HL-60 (cell line): ENCODE measurements at regions not wholly inside any gene's neighbourhood (a gene's known extent, or its start where the extent isn't known, plus 50 kb on each side); places are given as distances from the start of the nearest gene placed in this dataset.

Experiments used
- DNase-seq, 2 experiments: peaks; one replicate each; pipeline ENCODE4 v3.0.0-alpha.2; 2010 to 2020; ENCODE audit warnings: low read depth in 1 of 2, low spot score in 1 of 2
- H3K27ac ChIP-seq: fragments of 250-450 bp; sonication (Bioruptor Pico); replicated peaks from 2 replicates; pipeline ENCODE4 v1.5.1; 2020; ENCODE audit warnings: mild to moderate bottlenecking, moderate library complexity
- H3K27me3 ChIP-seq: fragments of 250-450 bp; sonication (Bioruptor Pico); 2 replicates; pipeline ENCODE4 v1.5.1; 2021; ENCODE audit warnings: mild to moderate bottlenecking, moderate library complexity; ENCODE audit not compliant: insufficient read depth, poor library complexity, severe bottlenecking
- H3K4me3 ChIP-seq: replicated peaks from 2 replicates; pipeline ENCODE4 v1.5.1; 2011; ENCODE audit warnings: mild to moderate bottlenecking, control low read depth, low read length; ENCODE audit not compliant: insufficient read depth
- CTCF ChIP-seq: IDR thresholded peaks from one replicate; pipeline ENCODE4 v1.5.1; 2011; ENCODE audit warnings: low read length, control low read depth, inconsistent platforms; ENCODE audit not compliant: insufficient read depth
- GABPA ChIP-seq: IDR thresholded peaks from 2 replicates; pipeline ENCODE4 v1.6.1; 2012; ENCODE audit warnings: low read depth
- POLR2AphosphoS5 ChIP-seq: IDR thresholded peaks from 2 replicates; pipeline ENCODE4 v1.6.1; 2012; ENCODE audit warnings: low read depth
- REST ChIP-seq: IDR thresholded peaks from 2 replicates; pipeline ENCODE4 v1.6.1; 2012; ENCODE audit warnings: low read depth; ENCODE audit not compliant: insufficient replicate concordance
- SPI1 ChIP-seq: IDR thresholded peaks from 2 replicates; pipeline ENCODE4 v1.6.1; 2012; ENCODE audit warnings: low read depth, mild to moderate bottlenecking, borderline replicate concordance

GRCh38 chr10:128178302-128178958 lies 52.2 kb upstream of the MKI67 start:
- DNase-seq = peak in 1 of 2 experiments; percentile 41
- Histone ChIP-seq H3K27ac (no peak overlapping the region), H3K27me3 (peaks cover 5% of the 10 kb centered on the region), H3K4me3 (no peak overlapping the region)
- peak; percentile 68 for TF ChIP-seq CTCF
- TF ChIP-seq SPI1 = no peak

DNA sequence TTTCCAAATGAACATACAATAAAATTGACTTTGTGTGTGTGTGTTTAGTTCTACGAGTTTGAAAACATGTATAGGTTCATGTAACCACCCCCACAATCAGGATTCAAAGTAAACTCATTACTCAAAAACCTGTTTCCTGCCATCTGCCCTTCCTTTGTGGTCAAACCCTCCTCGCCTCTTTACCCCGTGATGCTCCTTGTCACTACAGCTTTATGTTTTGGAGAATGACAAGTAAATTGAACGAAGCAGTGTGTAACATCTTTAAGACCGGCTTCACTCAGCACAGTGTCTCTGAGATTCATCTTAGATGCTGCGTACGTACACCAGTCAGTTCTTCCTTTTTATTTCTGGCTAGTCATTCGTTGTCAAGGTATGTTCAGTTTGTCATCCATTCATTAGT lies 54.6 kb upstream of the MKI67 start:
- no peak overlapping the region for H3K4me3 ChIP-seq
- no peak overlapping the region for H3K27ac ChIP-seq
- DNase-seq = peak in 1 of 2 experiments; percentile 15
- peaks cover 5% of the 10 kb centered on the region for H3K27me3 ChIP-seq
- TF ChIP-seq CTCF (no peak), SPI1 (no peak), GABPA (no peak)

- H3K4me3 ChIP-seq = no peak overlapping the region
Observed at GRCh38 chr10:128185627-128186026, 59.4 kb upstream of the MKI67 start.

More at GRCh38 chr10:128185627-128186026, 59.4 kb upstream of the MKI67 start:
- Histone ChIP-seq H3K27ac (no peak overlapping the region), H3K27me3 (peaks cover 15% of the 10 kb centered on the region)
- no peak for DNase-seq
- TF ChIP-seq REST = no peak
- TF ChIP-seq GABPA = no peak
- TF ChIP-seq SPI1 = no peak
- no peak for TF ChIP-seq POLR2AphosphoS5
- no peak for TF ChIP-seq CTCF
